ENCODE measurements at regions not wholly inside any gene's neighbourhood (a gene's known extent, or its start where the extent isn't known, plus 50 kb on each side); places are given as distances from the start of the nearest gene placed in this dataset.

- 98% methylated on average over 8 of the region's 8 CpGs for WGBS
- Histone ChIP-seq H3K36me3 (ENCODE audit: control insufficient read depth in 2 of 2, insufficient read depth in 2 of 2, low read length in 1 of 2) (no peaks in the 10 kb centered on the region), H3K9me3 (ENCODE audit: control insufficient read depth in 2 of 2, insufficient read depth in 1 of 2, low read length in 1 of 2) (peaks cover 0 to 4% of the 10 kb centered on the region in 2 donors), H3K27ac (ENCODE audit: low read depth in 1 of 2, low read length in 1 of 2) (no peak overlapping the region), H3K4me3 (ENCODE audit: low read length in 2 of 2) (no peak overlapping the region), H3K4me1 (ENCODE audit: control insufficient read depth in 2 of 2, insufficient read depth in 2 of 2, low read length in 2 of 2) (peaks cover 10 to 26% of the 10 kb centered on the region in 2 donors), H3K27me3 (ENCODE audit: control insufficient read depth in 2 of 2, insufficient read depth in 1 of 2, low read length in 1 of 2) (no peaks in the 10 kb centered on the region)
- no peak for DNase-seq (ENCODE audit: low read depth in 6 of 9, low spot score in 9 of 9)
Measured at GRCh38 chr12:124718458-124718857, 145.2 kb downstream of the SCARB1 start.

DNA sequence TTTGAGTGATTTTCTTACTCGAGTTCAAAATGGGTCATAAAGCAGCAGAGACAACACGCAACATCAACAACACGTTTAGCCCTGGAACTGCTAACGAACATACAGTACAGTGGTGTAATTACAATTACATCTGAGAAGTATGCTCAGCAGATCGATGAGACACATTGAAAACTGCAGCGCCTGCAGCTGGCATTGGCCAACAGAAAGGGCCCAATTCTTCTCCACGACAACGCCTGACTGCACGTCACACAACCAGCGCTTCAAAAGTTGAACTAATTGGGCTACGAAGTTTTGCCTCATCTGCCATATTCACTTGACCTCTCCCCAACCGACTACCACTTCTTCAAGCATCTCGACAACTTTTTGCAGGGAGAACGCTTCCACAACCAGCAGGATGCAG lies 145.6 kb downstream of the SCARB1 start:
- no peak for DNase-seq (ENCODE audit: low read depth in 6 of 9, low spot score in 9 of 9)
- WGBS, result 98% methylated on average over 14 of the region's 14 CpGs

GRCh38 chr12:124717318-124717717 lies 146.3 kb downstream of the SCARB1 start:
- H3K4me1 ChIP-seq (ENCODE audit: control insufficient read depth in 2 of 2, insufficient read depth in 2 of 2, low read length in 2 of 2), result peaks cover 14 to 33% of the 10 kb centered on the region in 2 donors
- 99% methylated on average over 4 of the region's 4 CpGs for WGBS

More for the DNA sequence above, 145.6 kb downstream of the SCARB1 start:
- no peaks in the 10 kb centered on the region for H3K27me3 ChIP-seq (ENCODE audit: control insufficient read depth in 2 of 2, insufficient read depth in 1 of 2, low read length in 1 of 2)
- H3K27ac ChIP-seq (ENCODE audit: low read depth in 1 of 2, low read length in 1 of 2), result no peak overlapping the region
- H3K9me3 ChIP-seq (ENCODE audit: control insufficient read depth in 2 of 2, insufficient read depth in 1 of 2, low read length in 1 of 2), result peaks cover 0 to 4% of the 10 kb centered on the region in 2 donors
- no peaks in the 10 kb centered on the region for H3K36me3 ChIP-seq (ENCODE audit: control insufficient read depth in 2 of 2, insufficient read depth in 2 of 2, low read length in 1 of 2)
- H3K4me1 ChIP-seq (ENCODE audit: control insufficient read depth in 2 of 2, insufficient read depth in 2 of 2, low read length in 2 of 2), result peaks cover 14 to 31% of the 10 kb centered on the region in 2 donors
- no peak overlapping the region for H3K4me3 ChIP-seq (ENCODE audit: low read length in 2 of 2)

GRCh38 chr12:124716208-124717130 lies 147.2 kb downstream of the SCARB1 start:
- H3K9me3 ChIP-seq (ENCODE audit: control insufficient read depth in 2 of 2, insufficient read depth in 1 of 2, low read length in 1 of 2), result peaks cover 0 to 4% of the 10 kb centered on the region in 2 donors
- no peak for DNase-seq (ENCODE audit: low read depth in 6 of 9, low spot score in 9 of 9)
- H3K36me3 ChIP-seq (ENCODE audit: control insufficient read depth in 2 of 2, insufficient read depth in 2 of 2, low read length in 1 of 2), result no peaks in the 10 kb centered on the region
- no peak overlapping the region for H3K27ac ChIP-seq (ENCODE audit: low read depth in 1 of 2, low read length in 1 of 2)
- H3K4me1 ChIP-seq (ENCODE audit: control insufficient read depth in 2 of 2, insufficient read depth in 2 of 2, low read length in 2 of 2), result peaks cover 14 to 33% of the 10 kb centered on the region in 2 donors
- 97% methylated on average over 22 of the region's 22 CpGs for WGBS
- no peak overlapping the region for H3K4me3 ChIP-seq (ENCODE audit: low read length in 2 of 2)
- H3K27me3 ChIP-seq (ENCODE audit: control insufficient read depth in 2 of 2, insufficient read depth in 1 of 2, low read length in 1 of 2), result no peaks in the 10 kb centered on the region

More at GRCh38 chr12:124717318-124717717, 146.3 kb downstream of the SCARB1 start:
- H3K9me3 ChIP-seq (ENCODE audit: control insufficient read depth in 2 of 2, insufficient read depth in 1 of 2, low read length in 1 of 2), result peaks cover 0 to 4% of the 10 kb centered on the region in 2 donors
- no peak overlapping the region for H3K4me3 ChIP-seq (ENCODE audit: low read length in 2 of 2)
- DNase-seq (ENCODE audit: low read depth in 6 of 9, low spot score in 9 of 9), result no peak
- no peaks in the 10 kb centered on the region for H3K36me3 ChIP-seq (ENCODE audit: control insufficient read depth in 2 of 2, insufficient read depth in 2 of 2, low read length in 1 of 2)
- no peaks in the 10 kb centered on the region for H3K27me3 ChIP-seq (ENCODE audit: control insufficient read depth in 2 of 2, insufficient read depth in 1 of 2, low read length in 1 of 2)
- no peak overlapping the region for H3K27ac ChIP-seq (ENCODE audit: low read depth in 1 of 2, low read length in 1 of 2)

DNA sequence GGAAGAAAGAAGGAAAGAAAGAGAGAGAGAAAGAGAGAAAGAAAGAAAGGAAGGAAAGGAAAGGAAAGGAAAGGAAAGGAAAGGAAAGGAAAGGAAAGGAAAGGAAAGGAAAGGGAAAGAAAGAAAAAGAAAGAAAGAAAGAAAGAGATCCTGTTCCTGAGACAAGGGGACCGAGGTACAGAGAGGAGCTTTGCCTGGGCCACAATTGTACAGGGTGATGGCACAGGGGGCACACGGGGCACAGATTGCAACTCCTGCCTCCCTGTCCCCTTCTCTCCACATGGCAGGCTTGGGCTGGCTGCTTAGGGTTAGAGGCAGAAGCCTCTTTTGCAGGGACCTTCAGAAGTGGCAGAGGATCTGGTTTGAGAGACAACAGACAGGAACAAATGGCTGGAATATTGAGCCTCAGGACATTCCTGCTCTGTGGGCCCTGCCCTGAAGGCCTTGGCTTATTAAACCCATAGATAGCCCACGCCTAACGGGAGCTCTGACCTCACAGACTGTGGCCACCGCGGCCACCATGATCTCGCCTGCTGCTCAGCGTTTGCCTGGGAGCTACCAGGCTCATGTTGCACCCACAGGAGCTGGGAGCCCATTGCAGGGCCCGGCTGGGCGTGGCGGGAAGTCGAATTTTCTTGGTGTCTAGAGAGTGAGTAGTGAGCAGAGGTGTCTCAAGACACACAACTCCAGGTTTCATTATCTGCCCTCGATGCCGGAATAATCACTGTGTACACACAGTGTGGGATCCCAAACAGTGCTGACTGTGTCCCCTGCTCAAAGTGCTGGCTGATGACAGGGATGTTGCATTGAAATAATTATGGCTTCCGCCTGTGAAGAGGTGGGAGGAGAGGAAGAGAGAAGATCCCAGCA lies 147.9 kb upstream of the NCOR2 start:
- WGBS, result 97% methylated on average over 15 of the region's 15 CpGs
- no peak for DNase-seq (ENCODE audit: low read depth in 6 of 9, low spot score in 9 of 9)

GRCh38 chr12:124713436-124714082 lies 146.1 kb upstream of the NCOR2 start:
- H3K27me3 ChIP-seq (ENCODE audit: control insufficient read depth in 2 of 2, insufficient read depth in 1 of 2, low read length in 1 of 2), result no peaks in the 10 kb centered on the region
- DNase-seq (ENCODE audit: low read depth in 6 of 9, low spot score in 9 of 9), result peak; percentile 42 to 86 (median 64)
- peaks cover 0 to 4% of the 10 kb centered on the region in 2 donors for H3K9me3 ChIP-seq (ENCODE audit: control insufficient read depth in 2 of 2, insufficient read depth in 1 of 2, low read length in 1 of 2)
- H3K4me3 ChIP-seq (ENCODE audit: low read length in 2 of 2), result peak overlapping the region; percentile 2 to 6
- peaks cover 14 to 24% of the 10 kb centered on the region in 2 donors for H3K4me1 ChIP-seq (ENCODE audit: control insufficient read depth in 2 of 2, insufficient read depth in 2 of 2, low read length in 2 of 2)
- 35% methylated on average over 17 of the region's 17 CpGs for WGBS
- H3K27ac ChIP-seq (ENCODE audit: low read depth in 1 of 2, low read length in 1 of 2), result peak overlapping the region; percentile 78 to 84
- H3K36me3 ChIP-seq (ENCODE audit: control insufficient read depth in 2 of 2, insufficient read depth in 2 of 2, low read length in 1 of 2), result no peaks in the 10 kb centered on the region

More for the DNA sequence above, 147.9 kb upstream of the NCOR2 start:
- Histone ChIP-seq H3K4me1 (ENCODE audit: control insufficient read depth in 2 of 2, insufficient read depth in 2 of 2, low read length in 2 of 2) (peaks cover 14 to 27% of the 10 kb centered on the region in 2 donors), H3K9me3 (ENCODE audit: control insufficient read depth in 2 of 2, insufficient read depth in 1 of 2, low read length in 1 of 2) (peaks cover 0 to 4% of the 10 kb centered on the region in 2 donors), H3K36me3 (ENCODE audit: control insufficient read depth in 2 of 2, insufficient read depth in 2 of 2, low read length in 1 of 2) (no peaks in the 10 kb centered on the region), H3K27ac (ENCODE audit: low read depth in 1 of 2, low read length in 1 of 2) (no peak overlapping the region), H3K27me3 (ENCODE audit: control insufficient read depth in 2 of 2, insufficient read depth in 1 of 2, low read length in 1 of 2) (no peaks in the 10 kb centered on the region), H3K4me3 (ENCODE audit: low read length in 2 of 2) (no peak overlapping the region)

- H3K4me3 ChIP-seq (ENCODE audit: low read length in 2 of 2), result no peak overlapping the region
- H3K9me3 ChIP-seq (ENCODE audit: control insufficient read depth in 2 of 2, insufficient read depth in 1 of 2, low read length in 1 of 2), result peaks cover 0 to 4% of the 10 kb centered on the region in 2 donors
- H3K27ac ChIP-seq (ENCODE audit: low read depth in 1 of 2, low read length in 1 of 2), result peak overlapping the region; percentile 48 to 84
- no peak for DNase-seq (ENCODE audit: low read depth in 6 of 9, low spot score in 9 of 9)
- peaks cover 14 to 24% of the 10 kb centered on the region in 2 donors for H3K4me1 ChIP-seq (ENCODE audit: control insufficient read depth in 2 of 2, insufficient read depth in 2 of 2, low read length in 2 of 2)
- no peaks in the 10 kb centered on the region for H3K27me3 ChIP-seq (ENCODE audit: control insufficient read depth in 2 of 2, insufficient read depth in 1 of 2, low read length in 1 of 2)
- no peaks in the 10 kb centered on the region for H3K36me3 ChIP-seq (ENCODE audit: control insufficient read depth in 2 of 2, insufficient read depth in 2 of 2, low read length in 1 of 2)
- WGBS, result 92% methylated on average over 14 of the region's 14 CpGs
Measured at GRCh38 chr12:124713041-124713435, 145.6 kb upstream of the NCOR2 start.

DNA sequence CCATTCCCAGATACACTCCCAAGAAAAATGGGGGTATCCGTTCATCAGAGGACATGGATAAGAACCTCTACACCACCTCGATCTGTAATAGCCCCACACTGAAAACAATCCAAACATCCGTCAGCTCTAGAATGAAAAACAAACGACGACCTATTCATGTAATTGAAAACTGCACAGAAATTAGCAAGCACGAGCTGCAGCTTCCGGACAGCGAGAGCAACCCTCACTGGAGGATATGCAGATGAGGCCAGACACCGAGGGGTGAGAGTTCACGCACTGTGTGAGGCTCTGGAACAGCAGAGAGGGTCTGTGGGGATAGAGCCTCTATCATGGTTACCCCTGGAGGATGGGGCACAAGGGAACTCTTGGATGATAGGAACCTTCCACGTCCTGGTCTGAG lies 143.9 kb upstream of the NCOR2 start:
- Histone ChIP-seq H3K27me3 (ENCODE audit: control insufficient read depth in 2 of 2, insufficient read depth in 1 of 2, low read length in 1 of 2) (no peaks in the 10 kb centered on the region), H3K4me3 (ENCODE audit: low read length in 2 of 2) (no peak overlapping the region), H3K27ac (ENCODE audit: low read depth in 1 of 2, low read length in 1 of 2) (no peak overlapping the region), H3K9me3 (ENCODE audit: control insufficient read depth in 2 of 2, insufficient read depth in 1 of 2, low read length in 1 of 2) (peaks cover 0 to 10% of the 10 kb centered on the region in 2 donors), H3K4me1 (ENCODE audit: control insufficient read depth in 2 of 2, insufficient read depth in 2 of 2, low read length in 2 of 2) (peaks cover 14 to 19% of the 10 kb centered on the region in 2 donors), H3K36me3 (ENCODE audit: control insufficient read depth in 2 of 2, insufficient read depth in 2 of 2, low read length in 1 of 2) (no peaks in the 10 kb centered on the region)
- DNase-seq (ENCODE audit: low read depth in 6 of 9, low spot score in 9 of 9), result no peak
- 91% methylated on average over 11 of the region's 11 CpGs for WGBS

All from thymus (tissue), 11 donors.